Lower leg skin (tissue), 3 donors: ENCODE measurements at regions not wholly inside any gene's neighbourhood (a gene's known extent, or its start where the extent isn't known, plus 50 kb on each side); places are given as distances from the start of the nearest gene placed in this dataset.

Experiments used
- POLR2A ChIP-seq, 2 donors: fragments of 450-650 bp; IDR thresholded peaks; one replicate each; pipeline ENCODE4 v1.6.1; 2016 to 2017; ENCODE audit warnings: antibody characterized with exemption in 2 of 2, mild to moderate bottlenecking in 1 of 2, moderate library complexity in 1 of 2
- TF ChIP-seq, protein P1 (sequence below), 3 donors: fragments of 450-650 bp; IDR thresholded peaks; one replicate each; pipeline ENCODE4 v1.5.1; 2016; ENCODE audit warnings: antibody characterized with exemption in 3 of 3, mild to moderate bottlenecking in 3 of 3, moderate library complexity in 2 of 3

DNA sequence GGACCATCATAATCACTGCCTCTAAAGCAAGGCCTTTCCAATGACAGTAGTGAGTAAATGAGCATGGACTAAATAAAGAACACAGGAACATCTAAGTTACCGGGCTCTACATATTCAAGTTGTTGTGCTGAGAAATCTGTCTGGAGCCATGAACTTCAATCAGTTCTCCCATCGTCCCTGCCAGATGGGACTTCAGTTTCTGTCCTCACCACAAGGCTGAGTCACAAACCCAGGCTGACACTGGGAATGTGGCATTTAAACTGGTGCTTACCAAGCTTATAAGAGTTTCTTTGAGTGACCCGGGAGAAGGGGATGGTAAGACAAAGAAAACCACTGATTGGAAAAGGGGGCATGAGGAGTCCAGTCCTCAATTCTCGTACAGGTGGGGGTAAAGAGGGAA, 497.0 kb downstream of the MAFB start:
- TF ChIP-seq POLR2A (IDR thresholded peaks at IDR 0.05): no peak
- TF ChIP-seq, protein P1, sequence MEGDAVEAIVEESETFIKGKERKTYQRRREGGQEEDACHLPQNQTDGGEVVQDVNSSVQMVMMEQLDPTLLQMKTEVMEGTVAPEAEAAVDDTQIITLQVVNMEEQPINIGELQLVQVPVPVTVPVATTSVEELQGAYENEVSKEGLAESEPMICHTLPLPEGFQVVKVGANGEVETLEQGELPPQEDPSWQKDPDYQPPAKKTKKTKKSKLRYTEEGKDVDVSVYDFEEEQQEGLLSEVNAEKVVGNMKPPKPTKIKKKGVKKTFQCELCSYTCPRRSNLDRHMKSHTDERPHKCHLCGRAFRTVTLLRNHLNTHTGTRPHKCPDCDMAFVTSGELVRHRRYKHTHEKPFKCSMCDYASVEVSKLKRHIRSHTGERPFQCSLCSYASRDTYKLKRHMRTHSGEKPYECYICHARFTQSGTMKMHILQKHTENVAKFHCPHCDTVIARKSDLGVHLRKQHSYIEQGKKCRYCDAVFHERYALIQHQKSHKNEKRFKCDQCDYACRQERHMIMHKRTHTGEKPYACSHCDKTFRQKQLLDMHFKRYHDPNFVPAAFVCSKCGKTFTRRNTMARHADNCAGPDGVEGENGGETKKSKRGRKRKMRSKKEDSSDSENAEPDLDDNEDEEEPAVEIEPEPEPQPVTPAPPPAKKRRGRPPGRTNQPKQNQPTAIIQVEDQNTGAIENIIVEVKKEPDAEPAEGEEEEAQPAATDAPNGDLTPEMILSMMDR (IDR thresholded peaks at IDR 0.05): no peak
